Uterus (tissue), 2 donors: ENCODE measurements at regions not wholly inside any gene's neighbourhood (a gene's known extent, or its start where the extent isn't known, plus 50 kb on each side); places are given as distances from the start of the nearest gene placed in this dataset.

ENCODE experiments used
- CTCF ChIP-seq, 4 experiments: fragments of 200-600 bp in 2 of 4; fragments of 450-650 bp in 2 of 4; sonication (generic) in 2 of 4; IDR thresholded peaks; one replicate each; pipeline ENCODE4 v1.5.1; 2016 to 2019; ENCODE audit warnings: antibody characterized with exemption in 4 of 4, mild to moderate bottlenecking in 2 of 4, moderate library complexity in 1 of 4
- POLR2A ChIP-seq, 2 donors: fragments of 450-650 bp; IDR thresholded peaks; one replicate each; pipeline ENCODE4 v1.6.1; 2016; ENCODE audit warnings: antibody characterized with exemption in 2 of 2, mild to moderate bottlenecking in 1 of 2, moderate library complexity in 1 of 2

- TF ChIP-seq CTCF (IDR thresholded peaks at IDR 0.05) (no peak), POLR2A (IDR thresholded peaks at IDR 0.05) (no peak)
Observed at GRCh38 chr11:13207270-13207664, 70.3 kb upstream of the BMAL1 start.
